Right lobe of liver (tissue), 4 donors: ENCODE measurements at regions not wholly inside any gene's neighbourhood (a gene's known extent, or its start where the extent isn't known, plus 50 kb on each side); places are given as distances from the start of the nearest gene placed in this dataset.

Experiments used
- CTCF ChIP-seq, 4 donors: fragments of 200-600 bp in 3 of 4; fragments of 450-650 bp in 1 of 4; IDR thresholded peaks; one replicate each; pipeline versions ENCODE4 v1.5.1 to v1.8.0; 2016 to 2022; ENCODE audit warnings: antibody characterized with exemption in 4 of 4, mild to moderate bottlenecking in 2 of 4
- POLR2A ChIP-seq: fragments of 450-650 bp; IDR thresholded peaks from one replicate; pipeline ENCODE4 v1.6.1; 2017; ENCODE audit warnings: antibody characterized with exemption, mild to moderate bottlenecking
- donor health status: DM: no; HTN: no; CAD: no.
- donor health status: DM: no; HTN: no; CAD: no.
- donor health status: DM: no; HTN: yes; CAD: no.

- TF ChIP-seq CTCF (IDR thresholded peaks at IDR 0.05) (no peak), POLR2A (no peak)
These were observed 205.1 kb upstream of the STARD13 start for GRCh38 chr13:33490461-33491327.
